CD14-positive monocyte (primary cell): ENCODE measurements at regions not wholly inside any gene's neighbourhood (a gene's known extent, or its start where the extent isn't known, plus 50 kb on each side); places are given as distances from the start of the nearest gene placed in this dataset.

Experiments
- DNase-seq, 3 donors: peaks; one replicate each; pipeline ENCODE4 v3.0.0-alpha.2; 2011 to 2022
- H2AFZ ChIP-seq: 2 replicates; pipeline ENCODE4 v1.6.0; 2012; ENCODE audit warnings: mild to moderate bottlenecking, low read depth, low read length, inconsistent platforms; ENCODE audit not compliant: insufficient read depth, poor library complexity, severe bottlenecking
- H3K27ac ChIP-seq, 2 donors: 1 replicate in 1 of 2; 2 replicates in 1 of 2; pipeline ENCODE4 v1.5.1; 2012 to 2013; ENCODE audit warnings: low read length in 2 of 2, control low read depth in 1 of 2, inconsistent platforms in 1 of 2, low read depth in 1 of 2, mild to moderate bottlenecking in 1 of 2
- H3K27me3 ChIP-seq, 2 donors: one replicate each; pipeline versions ENCODE4 v1.6.0 to v1.6.1; 2011 to 2013; ENCODE audit warnings: low read length in 2 of 2; ENCODE audit not compliant: control insufficient read depth in 2 of 2, insufficient read depth in 2 of 2
- H3K36me3 ChIP-seq, 2 donors: replicated peaks in 1 of 2; 1 replicate in 1 of 2; 2 replicates in 1 of 2; pipeline versions ENCODE4 v1.5.1 to v1.6.1; 2012 to 2013; ENCODE audit warnings: low read length in 2 of 2, control low read depth in 1 of 2, inconsistent platforms in 1 of 2, mild to moderate bottlenecking in 1 of 2; ENCODE audit not compliant: insufficient read depth in 2 of 2, control insufficient read depth in 1 of 2
- H3K4me1 ChIP-seq, 2 donors: 1 replicate in 1 of 2; 2 replicates in 1 of 2; pipeline versions ENCODE4 v1.5.1 to v1.6.1; 2012 to 2013; ENCODE audit warnings: low read length in 2 of 2, control low read depth in 1 of 2, inconsistent platforms in 1 of 2, mild to moderate bottlenecking in 1 of 2, moderate library complexity in 1 of 2; ENCODE audit not compliant: insufficient read depth in 2 of 2, control insufficient read depth in 1 of 2
- H3K4me2 ChIP-seq: replicated peaks from 2 replicates; pipeline ENCODE3; 2012; ENCODE audit warnings: low read length, moderate library complexity, mild to moderate bottlenecking; ENCODE audit not compliant: poor library complexity, severe bottlenecking; ENCODE audit errors: extremely low read depth
- H3K4me3 ChIP-seq, 3 experiments: fragments of 200-600 bp in 1 of 3; sonication (generic) in 1 of 3; replicated peaks in 1 of 3; 1 replicate in 2 of 3; 2 replicates in 1 of 3; pipeline ENCODE4 v1.5.1; 2011 to 2013; ENCODE audit warnings: low read length in 3 of 3, mild to moderate bottlenecking in 3 of 3, control low read depth in 2 of 3, low read depth in 2 of 3, inconsistent platforms in 1 of 3, moderate library complexity in 1 of 3
- H3K79me2 ChIP-seq: 2 replicates; pipeline ENCODE4 v1.6.0; 2012; ENCODE audit warnings: mild to moderate bottlenecking, control low read depth, inconsistent platforms, low read length, moderate library complexity; ENCODE audit not compliant: insufficient read depth
- H3K9ac ChIP-seq: 2 replicates; pipeline ENCODE4 v1.6.0; 2017; ENCODE audit warnings: low read length, mild to moderate bottlenecking; ENCODE audit not compliant: insufficient read depth, poor library complexity, severe bottlenecking
- H3K9me3 ChIP-seq, 2 donors: replicated peaks in 1 of 2; 1 replicate in 1 of 2; 2 replicates in 1 of 2; pipeline versions ENCODE4 v1.5.1 to v1.6.1; 2012 to 2013; ENCODE audit warnings: low read length in 2 of 2, control low read depth in 1 of 2; ENCODE audit not compliant: control insufficient read depth in 1 of 2, insufficient read depth in 1 of 2
- H4K20me1 ChIP-seq: 2 replicates; pipeline ENCODE4 v1.6.0; 2012; ENCODE audit warnings: mild to moderate bottlenecking, low read length, control low read depth, moderate library complexity; ENCODE audit not compliant: insufficient read depth
- H3K27ac Mint-ChIP-seq, 7 donors: one replicate each; pipeline ENCODE4 v1.8.0; 2020; ENCODE audit warnings: mild to moderate bottlenecking in 7 of 7, mixed read lengths in 7 of 7, moderate library complexity in 6 of 7, inconsistent platforms in 2 of 7
- H3K27me3 Mint-ChIP-seq, 3 donors: one replicate each; pipeline ENCODE4 v1.8.0; 2021 to 2022; ENCODE audit warnings: low read depth in 3 of 3, mild to moderate bottlenecking in 3 of 3, mixed read lengths in 3 of 3, moderate library complexity in 3 of 3, inconsistent platforms in 1 of 3
- H3K36me3 Mint-ChIP-seq, 2 donors: one replicate each; pipeline ENCODE4 v1.8.0; 2020; ENCODE audit warnings: mixed read lengths in 2 of 2, inconsistent platforms in 1 of 2, mild to moderate bottlenecking in 1 of 2
- H3K4me1 Mint-ChIP-seq: one replicate; pipeline ENCODE4 v1.8.0; 2020; ENCODE audit warnings: mild to moderate bottlenecking, mixed read lengths
- H3K4me3 Mint-ChIP-seq, 2 donors: one replicate each; pipeline ENCODE4 v1.8.0; 2020; ENCODE audit warnings: mild to moderate bottlenecking in 2 of 2, mixed read lengths in 2 of 2, moderate library complexity in 1 of 2
- H3K9me3 Mint-ChIP-seq, 7 donors: one replicate each; pipeline ENCODE4 v1.8.0; 2020 to 2022; ENCODE audit warnings: mixed read lengths in 7 of 7, mild to moderate bottlenecking in 6 of 7, moderate library complexity in 6 of 7, inconsistent platforms in 2 of 7
- CTCF ChIP-seq: fragments of 200-600 bp; IDR thresholded peaks from one replicate; pipeline ENCODE4 v1.8.0; 2022; ENCODE audit warnings: antibody characterized with exemption, mild to moderate bottlenecking
- WGBS: methylation state at CpG from one replicate; pipeline ENCODE4 v1.1.5; 2013; ENCODE audit warnings: missing lambda C conversion rate; ENCODE audit not compliant: insufficient coverage; 5-methylcytosine and 5-hydroxymethylcytosine counted together
- intact Hi-C, 2 donors: fragments of 100-400 bp; cut with micrococcal nuclease; formaldehyde crosslinking; loops; one replicate each; pipeline versions ENCODE4 v1.15.0 to v1.15.1; 2023

- H3K27me3 ChIP-seq = no peaks in the 10 kb centered on the region
- intact Hi-C loops = no loop called here
Observed at GRCh38 chr3:83890039-83890762, 1068.6 kb upstream of the CADM2 start.

GRCh38 chr3:83890763-83891135 lies 1068.0 kb upstream of the CADM2 start:
- no peaks in the 10 kb centered on the region for H3K4me1 ChIP-seq
- H3K27ac ChIP-seq = no peak overlapping the region
- H4K20me1 ChIP-seq = no peaks in the 10 kb centered on the region
- no peak overlapping the region for H2AFZ ChIP-seq
- H3K4me2 ChIP-seq = no peak overlapping the region
- no peak for DNase-seq
- H3K9me3 Mint-ChIP-seq = peaks cover 0 to 8% (median 0%) of the 10 kb centered on the region in 7 donors
- no peak for TF ChIP-seq CTCF
- no peaks in the 10 kb centered on the region for H3K79me2 ChIP-seq
- H3K36me3 Mint-ChIP-seq = no peaks in the 10 kb centered on the region
- H3K4me3 Mint-ChIP-seq = no peak overlapping the region
- no peak overlapping the region for H3K9ac ChIP-seq
- no peaks in the 10 kb centered on the region for H3K27me3 ChIP-seq
- H3K27ac Mint-ChIP-seq = no peak overlapping the region
- peaks cover 0 to 1% (median 0%) of the 10 kb centered on the region in 3 donors for H3K27me3 Mint-ChIP-seq
- no peaks in the 10 kb centered on the region for H3K4me1 Mint-ChIP-seq
- no CpG with 5 or more reads among the region's 2 CpGs for WGBS
- intact Hi-C loops = no loop called here
- H3K4me3 ChIP-seq = no peak overlapping the region
- no peaks in the 10 kb centered on the region for H3K36me3 ChIP-seq
- no peaks in the 10 kb centered on the region for H3K9me3 ChIP-seq

More at GRCh38 chr3:83890039-83890762, 1068.6 kb upstream of the CADM2 start:
- Histone ChIP-seq H3K79me2 (no peaks in the 10 kb centered on the region), H3K27ac (no peak overlapping the region), H2AFZ (no peak overlapping the region), H3K9ac (no peak overlapping the region), H3K9me3 (no peaks in the 10 kb centered on the region), H3K36me3 (no peaks in the 10 kb centered on the region), H3K4me1 (no peaks in the 10 kb centered on the region), H3K4me2 (no peak overlapping the region), H3K4me3 (no peak overlapping the region), H4K20me1 (no peaks in the 10 kb centered on the region)
- WGBS = no CpG with 5 or more reads among the region's 1 CpG
- H3K27ac Mint-ChIP-seq = no peak overlapping the region
- DNase-seq = no peak
- no peaks in the 10 kb centered on the region for H3K4me1 Mint-ChIP-seq
- no peak overlapping the region for H3K4me3 Mint-ChIP-seq
- TF ChIP-seq CTCF = no peak
- peaks cover 0 to 8% (median 0%) of the 10 kb centered on the region in 7 donors for H3K9me3 Mint-ChIP-seq
- H3K27me3 Mint-ChIP-seq = peaks cover 0 to 1% (median 0%) of the 10 kb centered on the region in 3 donors
- no peaks in the 10 kb centered on the region for H3K36me3 Mint-ChIP-seq
